ENCODE measurements at regions not wholly inside any gene's neighbourhood (a gene's known extent, or its start where the extent isn't known, plus 50 kb on each side); places are given as distances from the start of the nearest gene placed in this dataset.

DNA sequence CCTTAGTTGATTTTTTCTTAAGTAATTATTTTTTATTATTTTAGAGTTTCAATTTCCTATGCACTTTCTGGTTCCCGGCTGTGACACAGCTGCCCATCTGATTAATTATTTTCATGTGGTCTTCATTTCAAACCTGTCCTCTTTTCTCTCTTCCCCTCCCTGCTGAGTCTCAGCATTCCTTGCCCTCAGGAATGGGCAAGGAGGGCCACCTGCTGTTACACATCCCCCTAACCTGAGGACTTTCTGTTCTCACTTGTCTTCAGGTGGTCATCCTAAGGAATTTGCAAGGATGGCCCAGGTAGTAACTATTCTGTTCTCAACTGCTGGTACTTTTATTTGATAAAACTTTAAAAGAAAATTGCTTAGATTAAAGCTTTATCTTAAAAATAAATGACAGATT, 545.0 kb downstream of the OTOL1 start:
- ATAC-seq (ENCODE audit: poor library complexity) (no peak), DNase-seq (no peak)
- ChIA-PET CTCF (no interaction called here), POLR2A (no interaction called here)
- Mint-ChIP-seq H3K27me3 (no peaks in the 10 kb centered on the region), H3K4me1 (ENCODE audit: low read depth) (no peaks in the 10 kb centered on the region), H3K36me3 (ENCODE audit: low read depth) (no peaks in the 10 kb centered on the region), H3K27ac (no peak overlapping the region), H3K9me3 (peaks cover 5% of the 10 kb centered on the region), H3K4me3 (no peak overlapping the region)
- H3K9me3 ChIP-seq (ENCODE audit: control insufficient read depth in 1 of 2, insufficient read depth in 1 of 2, low read length in 2 of 2): no peaks in the 10 kb centered on the region
- no peaks in the 10 kb centered on the region for H3K27me3 ChIP-seq (ENCODE audit: control insufficient read depth in 1 of 2, insufficient read depth in 2 of 2, low read length in 2 of 2)
- intact Hi-C loops (cut with DNase I, micrococcal nuclease): no loop called here
- no peaks in the 10 kb centered on the region for H3K36me3 ChIP-seq (ENCODE audit: insufficient read depth, low read length)
- H3K4me3 ChIP-seq (ENCODE audit: low read length): no peak overlapping the region
- H3K4me1 ChIP-seq (ENCODE audit: insufficient read depth, low read length): no peaks in the 10 kb centered on the region
- TF ChIP-seq, protein P1, sequence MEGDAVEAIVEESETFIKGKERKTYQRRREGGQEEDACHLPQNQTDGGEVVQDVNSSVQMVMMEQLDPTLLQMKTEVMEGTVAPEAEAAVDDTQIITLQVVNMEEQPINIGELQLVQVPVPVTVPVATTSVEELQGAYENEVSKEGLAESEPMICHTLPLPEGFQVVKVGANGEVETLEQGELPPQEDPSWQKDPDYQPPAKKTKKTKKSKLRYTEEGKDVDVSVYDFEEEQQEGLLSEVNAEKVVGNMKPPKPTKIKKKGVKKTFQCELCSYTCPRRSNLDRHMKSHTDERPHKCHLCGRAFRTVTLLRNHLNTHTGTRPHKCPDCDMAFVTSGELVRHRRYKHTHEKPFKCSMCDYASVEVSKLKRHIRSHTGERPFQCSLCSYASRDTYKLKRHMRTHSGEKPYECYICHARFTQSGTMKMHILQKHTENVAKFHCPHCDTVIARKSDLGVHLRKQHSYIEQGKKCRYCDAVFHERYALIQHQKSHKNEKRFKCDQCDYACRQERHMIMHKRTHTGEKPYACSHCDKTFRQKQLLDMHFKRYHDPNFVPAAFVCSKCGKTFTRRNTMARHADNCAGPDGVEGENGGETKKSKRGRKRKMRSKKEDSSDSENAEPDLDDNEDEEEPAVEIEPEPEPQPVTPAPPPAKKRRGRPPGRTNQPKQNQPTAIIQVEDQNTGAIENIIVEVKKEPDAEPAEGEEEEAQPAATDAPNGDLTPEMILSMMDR (IDR thresholded peaks at IDR 0.05): no peak
- no peak overlapping the region for H3K27ac ChIP-seq (ENCODE audit: low read depth in 1 of 2, low read length in 2 of 2)

DNA sequence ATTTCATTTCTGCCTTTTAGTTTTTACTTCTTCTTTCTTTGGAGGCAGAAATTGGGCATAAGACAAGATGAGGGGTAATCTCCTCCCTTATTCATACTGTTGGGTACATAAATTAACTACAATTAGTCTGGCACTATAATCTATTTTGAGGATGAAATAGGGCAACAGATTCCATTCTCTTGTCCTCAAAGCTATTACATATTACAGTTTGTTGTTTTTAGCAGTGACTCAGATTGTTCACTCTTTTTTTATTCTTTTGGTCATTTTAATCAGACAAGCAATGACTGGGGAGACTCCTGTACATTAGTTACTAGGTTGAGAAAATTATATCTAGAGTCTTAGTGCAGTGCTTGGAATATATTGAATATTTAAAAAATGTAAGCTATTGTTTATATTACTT, 556.0 kb downstream of the OTOL1 start:
- Histone ChIP-seq H3K27me3 (ENCODE audit: control insufficient read depth in 1 of 2, insufficient read depth in 2 of 2, low read length in 2 of 2) (no peaks in the 10 kb centered on the region), H3K4me1 (ENCODE audit: insufficient read depth, low read length) (no peaks in the 10 kb centered on the region), H3K9me3 (ENCODE audit: control insufficient read depth in 1 of 2, insufficient read depth in 1 of 2, low read length in 2 of 2) (peaks cover 0 to 6% of the 10 kb centered on the region in 2 experiments), H3K4me3 (ENCODE audit: low read length) (no peak overlapping the region), H3K36me3 (ENCODE audit: insufficient read depth, low read length) (no peaks in the 10 kb centered on the region), H3K27ac (ENCODE audit: low read depth in 1 of 2, low read length in 2 of 2) (no peak overlapping the region)
- H3K27me3 Mint-ChIP-seq: no peaks in the 10 kb centered on the region
- TF ChIP-seq, protein P1 (IDR thresholded peaks at IDR 0.05): no peak
- ATAC-seq (ENCODE audit: poor library complexity): no peak
- no peak for DNase-seq
- no peak overlapping the region for H3K4me3 Mint-ChIP-seq
- H3K27ac Mint-ChIP-seq: no peak overlapping the region
- no peaks in the 10 kb centered on the region for H3K4me1 Mint-ChIP-seq (ENCODE audit: low read depth)
- CTCF ChIA-PET: no interaction called here
- POLR2A ChIA-PET: no interaction called here
- no peaks in the 10 kb centered on the region for H3K36me3 Mint-ChIP-seq (ENCODE audit: low read depth)
- intact Hi-C loops (cut with DNase I, micrococcal nuclease): no loop called here
- H3K9me3 Mint-ChIP-seq: no peaks in the 10 kb centered on the region

DNA sequence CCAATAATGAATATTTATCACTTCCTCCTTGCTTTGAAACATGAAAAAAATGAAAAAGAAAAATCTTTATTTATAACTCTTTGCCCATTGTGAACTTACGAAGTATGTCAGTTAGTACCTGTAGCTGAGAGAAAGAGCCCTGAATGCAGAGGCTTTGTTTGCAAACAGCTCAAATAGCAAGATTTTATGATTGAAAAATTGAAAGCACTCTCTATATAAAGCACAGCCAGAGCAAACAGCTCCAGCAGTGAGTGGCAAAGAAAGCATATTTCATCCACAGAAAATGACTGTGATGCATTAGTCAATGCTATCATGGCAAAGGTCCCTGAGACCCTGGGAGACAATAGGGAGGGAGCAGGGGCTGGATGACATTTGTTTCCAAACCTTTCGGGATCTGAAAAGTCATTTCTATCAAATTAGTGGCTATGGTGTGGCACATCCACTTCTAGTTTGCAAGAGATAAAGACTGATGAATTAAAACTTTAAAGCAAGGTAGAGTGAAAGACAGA, 576.1 kb downstream of the OTOL1 start:
- TF ChIP-seq, protein P1 (IDR thresholded peaks at IDR 0.05): no peak
- DNase-seq: no peak
- Histone ChIP-seq H3K4me3 (ENCODE audit: low read length) (no peak overlapping the region), H3K36me3 (ENCODE audit: insufficient read depth, low read length) (no peaks in the 10 kb centered on the region), H3K9me3 (ENCODE audit: control insufficient read depth in 1 of 2, insufficient read depth in 1 of 2, low read length in 2 of 2) (no peaks in the 10 kb centered on the region), H3K27ac (ENCODE audit: low read depth in 1 of 2, low read length in 2 of 2) (no peak overlapping the region), H3K27me3 (ENCODE audit: control insufficient read depth in 1 of 2, insufficient read depth in 2 of 2, low read length in 2 of 2) (no peaks in the 10 kb centered on the region), H3K4me1 (ENCODE audit: insufficient read depth, low read length) (no peaks in the 10 kb centered on the region)
- Mint-ChIP-seq H3K27ac (no peak overlapping the region), H3K4me1 (ENCODE audit: low read depth) (no peaks in the 10 kb centered on the region), H3K36me3 (ENCODE audit: low read depth) (no peaks in the 10 kb centered on the region), H3K9me3 (peaks cover 9% of the 10 kb centered on the region), H3K27me3 (no peaks in the 10 kb centered on the region), H3K4me3 (no peak overlapping the region)
- intact Hi-C loops (cut with DNase I, micrococcal nuclease): no loop called here
- CTCF ChIA-PET: no interaction called here
- POLR2A ChIA-PET: no interaction called here
- ATAC-seq (ENCODE audit: poor library complexity): no peak

All from CD4-positive, alpha-beta T cell (primary cell).